Prostate gland (tissue), 2 donors: ENCODE measurements at regions not wholly inside any gene's neighbourhood (a gene's known extent, or its start where the extent isn't known, plus 50 kb on each side); places are given as distances from the start of the nearest gene placed in this dataset.

ENCODE experiments used
- POLR2A ChIP-seq: fragments of 450-650 bp; IDR thresholded peaks from one replicate; pipeline ENCODE4 v1.6.1; 2016; ENCODE audit warnings: antibody characterized with exemption, mild to moderate bottlenecking
- POLR2AphosphoS5 ChIP-seq: sonication (generic); formaldehyde crosslinking; IDR thresholded peaks from one replicate; pipeline ENCODE4 v1.6.1; 2017; ENCODE audit warnings: antibody characterized with exemption
- TF ChIP-seq, protein P1 (sequence below), 4 experiments: fragments of 200-600 bp in 2 of 4; fragments of 450-650 bp in 2 of 4; sonication (generic) in 2 of 4; IDR thresholded peaks; 1 replicate in 3 of 4; 2 replicates in 1 of 4; pipeline ENCODE4 v1.5.1; 2016 to 2019; ENCODE audit warnings: antibody characterized with exemption in 4 of 4, mild to moderate bottlenecking in 2 of 4, moderate library complexity in 2 of 4

DNA sequence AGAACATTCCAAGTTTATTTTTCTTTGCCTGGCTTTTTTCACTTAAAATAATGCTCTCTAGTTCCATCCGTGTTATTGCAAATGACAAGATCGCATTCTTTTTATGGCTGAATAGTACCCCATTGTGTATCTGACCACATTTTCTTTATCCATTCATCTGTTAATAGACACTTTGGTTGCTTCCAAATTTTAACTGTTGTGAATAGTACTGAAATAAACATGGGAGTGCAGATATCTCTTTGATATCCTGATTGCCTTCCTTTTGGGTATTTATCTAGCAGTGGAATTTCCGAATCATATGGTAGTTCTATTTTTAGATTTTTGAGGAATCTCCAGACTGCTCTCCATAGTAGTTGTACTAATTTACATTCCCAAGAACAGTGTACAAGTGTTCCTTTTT is 230.5 kb downstream of the FIGN start:
- TF ChIP-seq POLR2AphosphoS5 (no peak), POLR2A (no peak)
- TF ChIP-seq, protein P1, sequence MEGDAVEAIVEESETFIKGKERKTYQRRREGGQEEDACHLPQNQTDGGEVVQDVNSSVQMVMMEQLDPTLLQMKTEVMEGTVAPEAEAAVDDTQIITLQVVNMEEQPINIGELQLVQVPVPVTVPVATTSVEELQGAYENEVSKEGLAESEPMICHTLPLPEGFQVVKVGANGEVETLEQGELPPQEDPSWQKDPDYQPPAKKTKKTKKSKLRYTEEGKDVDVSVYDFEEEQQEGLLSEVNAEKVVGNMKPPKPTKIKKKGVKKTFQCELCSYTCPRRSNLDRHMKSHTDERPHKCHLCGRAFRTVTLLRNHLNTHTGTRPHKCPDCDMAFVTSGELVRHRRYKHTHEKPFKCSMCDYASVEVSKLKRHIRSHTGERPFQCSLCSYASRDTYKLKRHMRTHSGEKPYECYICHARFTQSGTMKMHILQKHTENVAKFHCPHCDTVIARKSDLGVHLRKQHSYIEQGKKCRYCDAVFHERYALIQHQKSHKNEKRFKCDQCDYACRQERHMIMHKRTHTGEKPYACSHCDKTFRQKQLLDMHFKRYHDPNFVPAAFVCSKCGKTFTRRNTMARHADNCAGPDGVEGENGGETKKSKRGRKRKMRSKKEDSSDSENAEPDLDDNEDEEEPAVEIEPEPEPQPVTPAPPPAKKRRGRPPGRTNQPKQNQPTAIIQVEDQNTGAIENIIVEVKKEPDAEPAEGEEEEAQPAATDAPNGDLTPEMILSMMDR (IDR thresholded peaks at IDR 0.05), result no peak
